ENCODE measurements at regions not wholly inside any gene's neighbourhood (a gene's known extent, or its start where the extent isn't known, plus 50 kb on each side); places are given as distances from the start of the nearest gene placed in this dataset.

DNA sequence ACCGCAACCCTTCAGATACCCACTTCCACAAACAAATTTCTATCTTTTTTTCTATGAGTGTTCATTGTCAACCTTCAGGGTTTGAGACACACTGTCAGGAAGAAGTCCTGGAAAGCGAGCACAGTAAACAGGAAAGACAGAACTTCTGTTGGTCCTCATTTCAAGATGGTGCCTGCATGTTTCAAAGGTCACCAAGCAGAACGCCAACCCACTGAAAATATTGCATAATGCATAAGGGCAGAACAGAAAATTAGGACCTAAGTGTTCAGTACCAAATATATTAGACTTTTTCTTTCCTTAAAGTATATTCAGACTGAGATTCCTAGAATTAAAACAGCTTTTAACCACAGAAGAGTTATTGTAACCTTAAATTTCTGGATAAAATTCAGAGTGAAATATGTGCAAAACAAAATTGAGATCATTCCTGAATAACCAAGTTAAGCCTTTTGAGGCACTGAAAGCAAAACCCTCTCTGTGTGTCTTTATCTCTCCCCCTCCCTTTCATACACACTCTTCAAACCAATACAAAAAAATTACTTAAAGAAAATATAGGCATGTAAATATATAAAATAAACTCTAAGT is 387.8 kb upstream of the THBS1 start:
- in situ Hi-C loops (cut with HindIII; ENCODE audit: low sequenced_read_pairs): no loop called here

GRCh38 chr15:39193611-39194010 is 387.3 kb upstream of the THBS1 start:
- in situ Hi-C loops (cut with HindIII; ENCODE audit: low sequenced_read_pairs): no loop called here
- DNase-seq (ENCODE audit: low spot score): no peak

More for the DNA sequence above, 387.8 kb upstream of the THBS1 start:
- DNase-seq (ENCODE audit: low spot score): no peak

- no peak for DNase-seq (ENCODE audit: low spot score)
- in situ Hi-C loops (cut with HindIII; ENCODE audit: low sequenced_read_pairs): no loop called here
Measured at GRCh38 chr15:39194106-39194830, 386.6 kb upstream of the THBS1 start.

GRCh38 chr15:39195961-39196486 is 384.9 kb upstream of the THBS1 start:
- in situ Hi-C loops (cut with HindIII; ENCODE audit: low sequenced_read_pairs): no loop called here
- no peak for DNase-seq (ENCODE audit: low spot score)

- in situ Hi-C loops (cut with HindIII; ENCODE audit: low sequenced_read_pairs): no loop called here
- no peak for DNase-seq (ENCODE audit: low spot score)
Measured at GRCh38 chr15:39198044-39199000, 382.6 kb upstream of the THBS1 start.

- in situ Hi-C loops (cut with HindIII; ENCODE audit: low sequenced_read_pairs): no loop called here
- no peak for DNase-seq (ENCODE audit: low spot score)
Measured at GRCh38 chr15:39199076-39199475, 381.8 kb upstream of the THBS1 start.

DNA sequence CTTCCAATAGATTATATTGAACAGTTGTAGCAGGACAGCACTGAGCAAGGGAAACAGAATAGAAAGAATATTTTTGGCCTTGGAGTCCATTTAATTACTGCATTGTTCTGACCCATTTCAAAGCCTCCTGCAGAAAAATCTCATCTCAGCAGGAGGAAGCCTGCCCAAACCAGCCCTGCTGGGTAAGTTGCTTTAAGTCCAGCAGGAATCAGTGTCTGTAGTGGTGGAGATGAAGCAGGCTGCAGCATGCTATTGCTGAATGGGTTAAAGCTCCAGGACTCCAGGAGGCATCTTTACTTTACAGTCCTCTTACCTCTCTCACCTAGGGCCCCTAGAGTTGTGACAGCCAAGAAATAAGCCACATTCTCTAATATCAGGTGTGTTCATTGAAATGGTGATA is 380.3 kb upstream of the THBS1 start:
- in situ Hi-C loops (cut with HindIII; ENCODE audit: low sequenced_read_pairs): no loop called here
- DNase-seq (ENCODE audit: low spot score): peak; percentile 56

- in situ Hi-C loops (cut with HindIII; ENCODE audit: low sequenced_read_pairs): no loop called here
- DNase-seq (ENCODE audit: low spot score): no peak
Measured at GRCh38 chr15:39202641-39203040, 378.2 kb upstream of the THBS1 start.

DNA sequence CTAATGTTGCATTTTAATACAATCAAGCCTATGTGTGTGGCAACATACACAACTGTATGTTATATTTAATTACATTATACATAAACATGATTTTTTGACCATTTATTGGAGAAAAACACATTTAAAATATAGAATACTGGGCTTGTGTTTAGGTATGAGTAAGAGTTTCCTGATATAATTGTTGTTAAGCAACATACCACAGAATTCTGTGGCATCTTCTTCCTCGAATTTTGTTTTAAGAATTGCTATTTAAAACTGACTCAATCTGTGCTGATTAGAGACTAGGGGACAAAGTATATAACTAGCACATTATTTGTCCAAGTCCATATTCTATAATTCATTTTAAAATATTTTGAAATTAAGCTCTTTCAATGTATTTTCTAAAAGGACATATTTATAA is 376.8 kb upstream of the THBS1 start:
- no peak for DNase-seq (ENCODE audit: low spot score)
- in situ Hi-C loops (cut with HindIII; ENCODE audit: low sequenced_read_pairs): no loop called here

- DNase-seq (ENCODE audit: low spot score): no peak
- in situ Hi-C loops (cut with HindIII; ENCODE audit: low sequenced_read_pairs): no loop called here
Measured at GRCh38 chr15:39205081-39205480, 375.8 kb upstream of the THBS1 start.

DNA sequence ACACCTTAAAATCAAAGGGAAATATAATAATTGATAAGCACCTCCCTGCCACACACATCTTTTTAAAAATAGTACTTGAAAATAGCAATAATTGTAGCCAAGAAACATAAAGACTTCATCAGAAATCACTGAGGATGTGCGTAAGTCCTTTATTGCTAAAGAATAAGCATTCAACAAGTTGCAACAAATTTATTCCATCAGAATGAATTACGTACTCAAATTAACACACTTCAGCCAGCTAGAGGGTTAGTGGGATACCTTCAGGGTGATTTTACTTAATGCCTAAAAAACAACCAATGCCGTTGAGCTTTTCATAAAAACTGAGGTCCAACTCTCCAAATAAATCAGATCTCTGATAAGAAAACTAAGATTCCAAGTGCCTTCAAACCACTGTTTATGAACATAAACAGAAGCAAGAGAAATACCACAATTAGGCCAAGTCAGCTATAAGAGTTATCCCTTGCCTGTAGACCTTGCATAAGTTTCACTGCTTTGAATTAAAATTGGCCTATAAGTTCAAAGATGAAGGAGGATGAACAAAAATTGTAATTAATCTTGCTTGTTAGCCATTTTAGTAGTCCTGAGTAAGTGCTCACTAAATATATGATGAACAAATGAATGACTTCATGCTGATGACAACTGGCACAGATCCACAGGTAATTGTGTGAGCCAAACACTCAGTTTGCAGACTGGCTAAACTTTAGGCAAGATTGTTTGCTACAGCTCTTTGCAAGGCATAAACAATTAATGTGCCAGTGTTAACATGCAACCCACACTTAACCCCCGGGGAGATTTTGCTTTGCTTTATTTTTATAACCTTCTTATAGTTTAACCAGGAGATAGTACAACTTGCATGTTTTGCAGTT is 375.1 kb upstream of the THBS1 start:
- no peak for DNase-seq (ENCODE audit: low spot score)
- in situ Hi-C loops (cut with HindIII; ENCODE audit: low sequenced_read_pairs): no loop called here

GRCh38 chr15:39207532-39208115 is 373.3 kb upstream of the THBS1 start:
- in situ Hi-C loops (cut with HindIII; ENCODE audit: low sequenced_read_pairs): no loop called here
- DNase-seq (ENCODE audit: low spot score): no peak

DNA sequence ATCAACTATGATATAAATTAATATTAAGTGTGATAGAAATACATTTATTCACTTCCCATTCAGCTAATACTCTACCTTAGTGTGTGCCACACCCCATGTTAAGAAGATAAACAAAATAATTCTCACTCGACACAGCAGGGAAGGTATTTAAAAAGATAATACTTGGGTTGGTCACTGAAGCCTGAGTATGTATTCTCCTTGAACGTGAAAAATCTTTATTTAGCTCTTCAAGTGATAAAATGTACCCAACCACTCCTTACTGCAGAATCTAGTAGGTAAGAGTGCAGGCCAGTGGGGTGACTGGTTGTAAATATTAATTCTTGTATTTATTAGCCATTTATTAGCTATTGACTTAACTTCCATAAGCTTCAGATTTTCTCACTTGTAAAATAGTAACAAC is 372.7 kb upstream of the THBS1 start:
- DNase-seq (ENCODE audit: low spot score): no peak
- in situ Hi-C loops (cut with HindIII; ENCODE audit: low sequenced_read_pairs): no loop called here

DNA sequence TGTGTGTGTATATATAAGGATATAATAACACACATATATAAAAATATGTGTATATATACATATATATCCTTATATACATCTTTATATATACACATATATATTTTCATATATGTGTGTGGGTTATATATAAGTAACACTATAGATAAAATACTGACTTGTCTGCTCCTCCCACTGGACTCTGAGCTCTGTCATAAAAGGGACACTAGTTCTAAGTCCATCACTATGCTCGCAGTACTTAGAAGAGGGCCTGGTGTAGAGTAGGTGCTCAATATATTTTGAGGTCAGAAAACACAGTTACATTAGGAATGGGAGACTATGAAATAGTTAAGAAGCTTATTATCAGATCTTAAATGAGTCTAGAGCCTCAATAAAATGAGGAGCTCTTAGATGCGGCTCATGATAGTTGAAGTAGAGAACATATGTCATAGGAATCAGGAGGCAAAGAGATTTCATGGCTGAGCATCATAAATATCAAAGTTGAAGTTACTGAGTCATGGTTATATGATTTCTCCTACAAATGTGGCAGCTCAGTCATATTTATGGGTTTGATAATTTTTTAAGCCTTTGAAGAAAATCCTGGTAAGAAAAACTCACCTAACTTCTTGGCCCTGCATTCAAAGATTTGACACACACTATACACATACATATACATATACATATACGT is 371.2 kb upstream of the THBS1 start:
- in situ Hi-C loops (cut with HindIII; ENCODE audit: low sequenced_read_pairs): no loop called here
- DNase-seq (ENCODE audit: low spot score): no peak

GRCh38 chr15:39211108-39211979 is 369.5 kb upstream of the THBS1 start:
- in situ Hi-C loops (cut with HindIII; ENCODE audit: low sequenced_read_pairs): no loop called here
- no peak for DNase-seq (ENCODE audit: low spot score)

DNA sequence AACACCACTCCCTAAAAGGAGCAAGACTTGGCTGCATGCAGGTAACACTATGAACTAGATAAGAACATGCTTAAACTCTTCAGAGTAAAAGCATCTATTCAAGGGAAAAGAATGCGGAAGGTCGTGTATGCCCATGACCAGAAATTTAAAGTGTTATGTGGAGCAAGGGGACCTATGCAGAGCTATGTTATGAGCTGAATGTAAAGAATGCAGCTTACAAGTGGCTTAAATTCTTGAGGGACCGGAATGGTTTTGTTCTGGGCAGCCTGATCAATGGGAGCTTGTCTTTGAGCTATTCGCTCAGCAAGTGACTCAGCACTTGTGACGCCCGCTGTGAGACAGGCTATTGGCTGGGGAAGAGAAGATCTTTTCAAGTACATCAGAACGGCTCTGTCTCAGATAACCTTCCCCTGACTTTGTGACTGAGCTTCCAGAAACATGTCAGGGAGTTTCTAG is 367.5 kb upstream of the THBS1 start:
- DNase-seq (ENCODE audit: low spot score): no peak
- in situ Hi-C loops (cut with HindIII; ENCODE audit: low sequenced_read_pairs): no loop called here

DNA sequence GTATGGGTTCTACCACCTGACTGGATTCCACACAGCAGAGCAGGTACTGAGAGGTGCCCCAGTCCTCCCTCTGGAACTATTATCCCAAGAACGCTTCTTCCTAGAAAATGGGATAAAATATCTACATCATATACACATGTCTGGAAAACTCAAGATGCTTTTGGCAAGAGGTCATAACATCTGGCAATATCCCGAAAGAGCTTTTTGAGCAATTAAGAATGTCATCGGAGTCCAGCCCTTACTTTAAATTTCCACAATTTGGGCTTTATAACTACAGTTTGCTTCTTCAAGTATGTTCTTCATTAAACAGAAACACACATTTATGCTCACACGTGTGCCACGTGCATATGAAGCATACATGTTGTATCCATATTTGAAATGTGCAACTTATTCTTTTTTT is 365.9 kb upstream of the THBS1 start:
- in situ Hi-C loops (cut with HindIII; ENCODE audit: low sequenced_read_pairs): no loop called here
- no peak for DNase-seq (ENCODE audit: low spot score)

All from G401 (cell line).